ENCODE measurements at regions not wholly inside any gene's neighbourhood (a gene's known extent, or its start where the extent isn't known, plus 50 kb on each side); places are given as distances from the start of the nearest gene placed in this dataset.

GRCh38 chr10:80771285-80771684 lies 233.6 kb downstream of the SH2D4B start:
- DNase-seq (ENCODE audit: low read depth, low spot score) (no peak), ATAC-seq (no peak), FAIRE-seq (no peak)
- intact Hi-C loops (cut with micrococcal nuclease; ENCODE audit: unreplicated experiment), result no loop called here
- ChIA-PET CTCF (no interaction called here), SMC1A (ENCODE audit: uncharacterized antibody, unreplicated experiment) (no interaction called here), POLR2A (no interaction called here), RAD21 (ENCODE audit: unreplicated experiment) (no interaction called here)
- no peak overlapping the region for H3K4me3 ChIP-seq
- H3K27ac ChIP-seq (ENCODE audit: control insufficient read depth, insufficient read depth), result no peak overlapping the region
- BruUV-seq (replicated peaks), result no TSS peak
- H2AFZ ChIP-seq (ENCODE audit: control insufficient read depth, low read depth, low read length), result no peak overlapping the region
- H3K4me2 ChIP-seq (ENCODE audit: control insufficient read depth, insufficient read depth), result no peak overlapping the region
- no peaks in the 10 kb centered on the region; a peak in 1 of 4 replicates for H3K27me3 ChIP-seq (replicated peaks in 1 of 2; ENCODE audit: control insufficient read depth in 2 of 2, insufficient read depth in 2 of 2, low read length in 1 of 2)
- H4K20me1 ChIP-seq (ENCODE audit: control insufficient read depth, insufficient read depth), result no peaks in the 10 kb centered on the region
- no peaks in the 10 kb centered on the region for H3K79me2 ChIP-seq (ENCODE audit: control insufficient read depth, insufficient read depth, low read length)
- H3K36me3 ChIP-seq (ENCODE audit: control insufficient read depth in 2 of 2, insufficient read depth in 2 of 2, low read length in 1 of 2), result no peaks in the 10 kb centered on the region
- no peak overlapping the region for H3K9ac ChIP-seq (ENCODE audit: control insufficient read depth, insufficient read depth, low read length)
- in situ Hi-C loops (cut with MboI), result no loop called here
- WGBS (ENCODE audit: insufficient coverage, insufficient replicate concordance, low lambda C conversion rate, missing lambda C conversion rate), result 0% methylated on average over 1 of the region's 1 CpG
- H3K9me3 ChIP-seq (replicated peaks; ENCODE audit: control insufficient read depth, insufficient read depth, low read length), result no peaks in the 10 kb centered on the region
- TF ChIP-seq REST (IDR thresholded peaks at IDR 0.05; ENCODE audit: low read depth, low read length), result no peak
- no peak for TF ChIP-seq ZNF217 (IDR thresholded peaks at IDR 0.05)
- no peak for TF ChIP-seq KLF5 (IDR thresholded peaks at IDR 0.05; ENCODE audit: partially characterized antibody)
- H3K4me1 ChIP-seq (ENCODE audit: control insufficient read depth, insufficient read depth, low read length), result no peaks in the 10 kb centered on the region

GRCh38 chr10:80771902-80772555 lies 234.3 kb downstream of the SH2D4B start:
- Histone ChIP-seq H3K9me3 (replicated peaks; ENCODE audit: control insufficient read depth, insufficient read depth, low read length) (no peaks in the 10 kb centered on the region), H3K36me3 (ENCODE audit: control insufficient read depth in 2 of 2, insufficient read depth in 2 of 2, low read length in 1 of 2) (no peaks in the 10 kb centered on the region), H2AFZ (ENCODE audit: control insufficient read depth, low read depth, low read length) (no peak overlapping the region), H3K27me3 (replicated peaks in 1 of 2; ENCODE audit: control insufficient read depth in 2 of 2, insufficient read depth in 2 of 2, low read length in 1 of 2) (no peaks in the 10 kb centered on the region; a peak in 1 of 4 replicates), H3K27ac (ENCODE audit: control insufficient read depth, insufficient read depth) (no peak overlapping the region), H3K9ac (ENCODE audit: control insufficient read depth, insufficient read depth, low read length) (no peak overlapping the region), H3K79me2 (ENCODE audit: control insufficient read depth, insufficient read depth, low read length) (no peaks in the 10 kb centered on the region), H3K4me1 (ENCODE audit: control insufficient read depth, insufficient read depth, low read length) (no peaks in the 10 kb centered on the region), H3K4me2 (ENCODE audit: control insufficient read depth, insufficient read depth) (no peak overlapping the region), H3K4me3 (no peak overlapping the region), H4K20me1 (ENCODE audit: control insufficient read depth, insufficient read depth) (no peaks in the 10 kb centered on the region)
- ATAC-seq, result no peak
- ChIA-PET RAD21 (ENCODE audit: unreplicated experiment) (no interaction called here), CTCF (interaction anchor here (0.5 kb wide), 1 partner anchor 57 kb away, joined by 3 read pairs; no protein-coding TSS in a partner anchor), SMC1A (ENCODE audit: uncharacterized antibody, unreplicated experiment) (no interaction called here), POLR2A (no interaction called here)
- no peak for FAIRE-seq
- BruUV-seq (replicated peaks), result no TSS peak
- DNase-seq (ENCODE audit: low read depth, low spot score), result no peak
- in situ Hi-C loops (cut with MboI) (no loop called here), intact Hi-C loops (cut with micrococcal nuclease; ENCODE audit: unreplicated experiment) (no loop called here)
- WGBS (ENCODE audit: insufficient coverage, insufficient replicate concordance, low lambda C conversion rate, missing lambda C conversion rate), result 34% methylated on average over 10 of the region's 10 CpGs
- no peak for TF ChIP-seq ZNF217 (IDR thresholded peaks at IDR 0.05)
- TF ChIP-seq SRF (IDR thresholded peaks at IDR 0.05; ENCODE audit: low read depth in 2 of 2, low read length in 2 of 2), result no peak
- no peak for TF ChIP-seq ZNF274 (IDR thresholded peaks at IDR 0.05; ENCODE audit: insufficient read depth, insufficient read length)
- no peak for TF ChIP-seq STAT1 (conservative IDR thresholded peaks at IDR 0.05)
- TF ChIP-seq GABPA (IDR thresholded peaks at IDR 0.05; ENCODE audit: low read depth), result no peak
- TF ChIP-seq CEBPZ (IDR thresholded peaks at IDR 0.05; ENCODE audit: low read depth, low read length), result no peak
- TF ChIP-seq CREB1 (IDR thresholded peaks at IDR 0.05; ENCODE audit: low read depth), result no peak
- no peak for TF ChIP-seq BRCA1 (IDR thresholded peaks at IDR 0.05; ENCODE audit: low read depth, low read length)
